ENCODE measurements at regions not wholly inside any gene's neighbourhood (a gene's known extent, or its start where the extent isn't known, plus 50 kb on each side); places are given as distances from the start of the nearest gene placed in this dataset.
A peak's percentile ranks its signal among the peaks of the same experiment; 100 is the strongest.

- TF ChIP-seq CEBPB (IDR thresholded peaks at IDR 0.05; ENCODE audit: low read depth) (no peak), EZH2phosphoT487 (IDR thresholded peaks at IDR 0.05; ENCODE audit: borderline replicate concordance) (no peak), CTCF (IDR thresholded peaks at IDR 0.05 in 2 of 3, conservative IDR thresholded peaks at IDR 0.05 in 1 of 3; ENCODE audit: borderline replicate concordance in 1 of 3, insufficient read depth in 1 of 3, low read depth in 2 of 3, low read length in 2 of 3) (no peak)
These were observed 220.2 kb upstream of the CELF2 start (continued) for GRCh38 chr10:10797513-10797912.

- ATAC-seq (no peak), DNase-seq (ENCODE audit: low read depth, low spot score) (no peak)
- ChIA-PET RAD21 (ENCODE audit: low non-redundant PET in 1 of 2, low total read pairs in 2 of 2, uncharacterized antibody in 2 of 2, unreplicated experiment in 2 of 2) (no interaction called here), CTCF (no interaction called here), POLR2A (no interaction called here)
- BruUV-seq (replicated peaks): no TSS peak
- H3K9me2 ChIP-seq (ENCODE audit: insufficient read depth): no peaks in the 10 kb centered on the region
- H3K4me3 ChIP-seq (replicated peaks in 1 of 2; ENCODE audit: low read depth in 1 of 2, low read length in 2 of 2): no peak overlapping the region
- H2AFZ ChIP-seq (ENCODE audit: low read depth, low read length, poor library complexity, severe bottlenecking): no peak overlapping the region
- no peak overlapping the region for H3K4me2 ChIP-seq (ENCODE audit: low read length)
- no peaks in the 10 kb centered on the region for H3K36me3 ChIP-seq (ENCODE audit: control insufficient read depth in 1 of 2, insufficient read depth in 2 of 2, low read length in 2 of 2)
- intact Hi-C loops (cut with micrococcal nuclease): no loop called here
- no peak overlapping the region for H3K9ac ChIP-seq (ENCODE audit: low read length)
- TF ChIP-seq ZFX (IDR thresholded peaks at IDR 0.05) (peak; percentile 43; the same call in 1 of the 2 replicates), POLR2AphosphoS5 (IDR thresholded peaks at IDR 0.05; ENCODE audit: low read depth, low read length) (no peak)
- H3K4me1 ChIP-seq (ENCODE audit: control insufficient read depth in 1 of 2, insufficient read depth in 2 of 2, low read length in 2 of 2): no peaks in the 10 kb centered on the region
- peaks cover 4 to 11% of the 10 kb centered on the region in 2 experiments; a peak in 2 of 4 replicates for H3K9me3 ChIP-seq (ENCODE audit: control insufficient read depth in 1 of 2, insufficient read depth in 1 of 2, low read depth in 1 of 2, low read length in 2 of 2)
- H3K27me3 ChIP-seq (ENCODE audit: insufficient read depth, low read length): no peaks in the 10 kb centered on the region
- no peaks in the 10 kb centered on the region for H3K79me2 ChIP-seq (ENCODE audit: insufficient read depth, low read length)
- no peaks in the 10 kb centered on the region for H4K20me1 ChIP-seq (ENCODE audit: insufficient read depth)
- H3K27ac ChIP-seq (ENCODE audit: low read depth, low read length): no peak overlapping the region
These were observed 219.4 kb upstream of the CELF2 start for GRCh38 chr10:10798102-10798863.

- POLR2A ChIA-PET: no interaction called here
- DNase-seq (ENCODE audit: low read depth, low spot score) (no peak), ATAC-seq (no peak)
- Histone ChIP-seq H3K9me3 (ENCODE audit: control insufficient read depth in 1 of 2, insufficient read depth in 1 of 2, low read depth in 1 of 2, low read length in 2 of 2) (peaks cover 6 to 13% of the 10 kb centered on the region in 2 experiments; a peak in 2 of 4 replicates), H4K20me1 (ENCODE audit: insufficient read depth) (no peaks in the 10 kb centered on the region), H2AFZ (ENCODE audit: low read depth, low read length, poor library complexity, severe bottlenecking) (no peak overlapping the region), H3K79me2 (ENCODE audit: insufficient read depth, low read length) (no peaks in the 10 kb centered on the region), H3K4me3 (replicated peaks in 1 of 2; ENCODE audit: low read depth in 1 of 2, low read length in 2 of 2) (no peak overlapping the region), H3K36me3 (ENCODE audit: control insufficient read depth in 1 of 2, insufficient read depth in 2 of 2, low read length in 2 of 2) (no peaks in the 10 kb centered on the region), H3K9me2 (ENCODE audit: insufficient read depth) (no peaks in the 10 kb centered on the region), H3K27me3 (ENCODE audit: insufficient read depth, low read length) (no peaks in the 10 kb centered on the region), H3K4me1 (ENCODE audit: control insufficient read depth in 1 of 2, insufficient read depth in 2 of 2, low read length in 2 of 2) (no peaks in the 10 kb centered on the region), H3K4me2 (ENCODE audit: low read length) (no peak overlapping the region), H3K9ac (ENCODE audit: low read length) (no peak overlapping the region), H3K27ac (ENCODE audit: low read depth, low read length) (no peak overlapping the region)
- RAD21 ChIA-PET (ENCODE audit: low non-redundant PET in 1 of 2, low total read pairs in 2 of 2, uncharacterized antibody in 2 of 2, unreplicated experiment in 2 of 2): no interaction called here
- CTCF ChIA-PET: no interaction called here
- intact Hi-C loops (cut with micrococcal nuclease): no loop called here
- BruUV-seq (replicated peaks): no TSS peak
- TF ChIP-seq CTCF (IDR thresholded peaks at IDR 0.05 in 2 of 3, conservative IDR thresholded peaks at IDR 0.05 in 1 of 3; ENCODE audit: borderline replicate concordance in 1 of 3, insufficient read depth in 1 of 3, low read depth in 2 of 3, low read length in 2 of 3) (no peak), POLR2AphosphoS5 (IDR thresholded peaks at IDR 0.05; ENCODE audit: low read depth, low read length) (no peak), ZFX (IDR thresholded peaks at IDR 0.05) (no peak; the same call in 1 of the 2 replicates), CEBPB (IDR thresholded peaks at IDR 0.05; ENCODE audit: low read depth) (no peak), REST (IDR thresholded peaks at IDR 0.05; ENCODE audit: low read depth) (no peak), POLR2A (IDR thresholded peaks at IDR 0.05; ENCODE audit: borderline replicate concordance, extremely low read depth, insufficient read depth, insufficient read length) (no peak), RAD21 (IDR thresholded peaks at IDR 0.05; ENCODE audit: low read depth) (no peak)
These were observed 218.8 kb upstream of the CELF2 start for GRCh38 chr10:10798864-10799192.

All from HCT116 (cell line).